SK-N-SH (cell line): ENCODE measurements at regions not wholly inside any gene's neighbourhood (a gene's known extent, or its start where the extent isn't known, plus 50 kb on each side); places are given as distances from the start of the nearest gene placed in this dataset.
"Not testable (repeated sequence)": the region's sequence is repeated elsewhere in the genome, so short reads cannot be mapped to it uniquely, and the experiment has no call there.

Experiments
- EP300 ChIP-seq, 2 experiments: IDR thresholded peaks; 2 replicates each; pipeline versions ENCODE4 v1.4.0 to v1.6.1; 2012; ENCODE audit warnings: borderline replicate concordance in 1 of 2, low read depth in 1 of 2, low read length in 1 of 2
- RAD21 ChIP-seq: IDR thresholded peaks from 2 replicates; pipeline ENCODE4 v1.6.1; 2012; ENCODE audit warnings: mild to moderate bottlenecking, low read length
- TF ChIP-seq, protein P1 (sequence below): fragments of 200-600 bp; sonication (generic); IDR thresholded peaks from 2 replicates; pipeline ENCODE4 v1.6.1; 2017; ENCODE audit warnings: antibody characterized with exemption, mild to moderate bottlenecking, moderate library complexity

DNA sequence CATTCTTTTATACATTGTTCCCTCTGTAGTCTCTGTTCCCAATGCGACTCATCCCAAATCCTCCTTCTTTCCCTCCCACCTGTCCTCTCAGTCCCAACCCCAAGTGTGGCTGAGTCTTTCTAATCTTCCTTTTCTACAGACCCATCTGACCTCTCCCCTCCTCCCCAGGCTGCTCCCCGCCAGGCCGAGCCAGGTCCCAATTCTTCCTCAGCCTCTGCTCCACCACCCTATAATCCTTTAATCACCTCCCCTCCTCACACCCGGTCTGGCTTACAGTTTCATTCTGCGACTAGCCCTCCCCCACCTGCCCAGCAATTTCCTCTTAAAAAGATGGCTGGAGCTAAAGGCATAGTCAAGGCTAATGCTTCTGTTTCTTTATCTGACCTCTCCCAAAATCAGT, 130.6 kb downstream of the RAB38 start:
- TF ChIP-seq, protein P1, sequence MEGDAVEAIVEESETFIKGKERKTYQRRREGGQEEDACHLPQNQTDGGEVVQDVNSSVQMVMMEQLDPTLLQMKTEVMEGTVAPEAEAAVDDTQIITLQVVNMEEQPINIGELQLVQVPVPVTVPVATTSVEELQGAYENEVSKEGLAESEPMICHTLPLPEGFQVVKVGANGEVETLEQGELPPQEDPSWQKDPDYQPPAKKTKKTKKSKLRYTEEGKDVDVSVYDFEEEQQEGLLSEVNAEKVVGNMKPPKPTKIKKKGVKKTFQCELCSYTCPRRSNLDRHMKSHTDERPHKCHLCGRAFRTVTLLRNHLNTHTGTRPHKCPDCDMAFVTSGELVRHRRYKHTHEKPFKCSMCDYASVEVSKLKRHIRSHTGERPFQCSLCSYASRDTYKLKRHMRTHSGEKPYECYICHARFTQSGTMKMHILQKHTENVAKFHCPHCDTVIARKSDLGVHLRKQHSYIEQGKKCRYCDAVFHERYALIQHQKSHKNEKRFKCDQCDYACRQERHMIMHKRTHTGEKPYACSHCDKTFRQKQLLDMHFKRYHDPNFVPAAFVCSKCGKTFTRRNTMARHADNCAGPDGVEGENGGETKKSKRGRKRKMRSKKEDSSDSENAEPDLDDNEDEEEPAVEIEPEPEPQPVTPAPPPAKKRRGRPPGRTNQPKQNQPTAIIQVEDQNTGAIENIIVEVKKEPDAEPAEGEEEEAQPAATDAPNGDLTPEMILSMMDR = not testable (repeated sequence)
- not testable (repeated sequence) for TF ChIP-seq EP300 (IDR thresholded peaks at IDR 0.05; ENCODE audit: borderline replicate concordance in 1 of 2, low read depth in 1 of 2, low read length in 1 of 2); RAD21
